ENCODE measurements at regions not wholly inside any gene's neighbourhood (a gene's known extent, or its start where the extent isn't known, plus 50 kb on each side); places are given as distances from the start of the nearest gene placed in this dataset.
A peak's percentile ranks its signal among the peaks of the same experiment; 100 is the strongest.

GRCh38 chr12:77777274-77777673, 53.4 kb upstream of the NAV3 start:
- no peak for DNase-seq (ENCODE audit: low read depth in 2 of 2)

GRCh38 chr12:77774761-77775160, 55.9 kb upstream of the NAV3 start:
- DNase-seq (ENCODE audit: low read depth in 2 of 2) = no peak

- DNase-seq (ENCODE audit: low read depth in 2 of 2) = no peak
These were observed 57.9 kb upstream of the NAV3 start for GRCh38 chr12:77772676-77773298.

- DNase-seq (ENCODE audit: low read depth in 2 of 2) = no peak
These were observed 62.1 kb upstream of the NAV3 start for GRCh38 chr12:77768558-77768957.

GRCh38 chr12:77767756-77768343, 62.8 kb upstream of the NAV3 start:
- DNase-seq (ENCODE audit: low read depth in 2 of 2) = no peak

- no peak for DNase-seq (ENCODE audit: low read depth in 2 of 2)
These were observed 63.4 kb upstream of the NAV3 start for GRCh38 chr12:77767335-77767734.

- DNase-seq (ENCODE audit: low read depth in 2 of 2) = no peak
These were observed 64.5 kb upstream of the NAV3 start for GRCh38 chr12:77766224-77766623.

GRCh38 chr12:77761286-77761685, 69.4 kb upstream of the NAV3 start:
- no peak for DNase-seq (ENCODE audit: low read depth in 2 of 2)

GRCh38 chr12:77760271-77761025, 70.2 kb upstream of the NAV3 start:
- DNase-seq (ENCODE audit: low read depth in 2 of 2) = no peak

- no peak for DNase-seq (ENCODE audit: low read depth in 2 of 2)
These were observed 76.6 kb upstream of the NAV3 start for GRCh38 chr12:77754086-77754485.

- peak; percentile 67 to 77 for DNase-seq (ENCODE audit: low read depth in 2 of 2)
These were observed 78.8 kb upstream of the NAV3 start for GRCh38 chr12:77751939-77752338.

- DNase-seq (ENCODE audit: low read depth in 2 of 2) = no peak
These were observed 84.6 kb upstream of the NAV3 start for GRCh38 chr12:77746096-77746495.

GRCh38 chr12:77745624-77746023, 85.1 kb upstream of the NAV3 start:
- DNase-seq (ENCODE audit: low read depth in 2 of 2) = no peak

- DNase-seq (ENCODE audit: low read depth in 2 of 2) = no peak
These were observed 88.1 kb upstream of the NAV3 start for GRCh38 chr12:77742631-77743030.

- no peak for DNase-seq (ENCODE audit: low read depth in 2 of 2)
These were observed 88.6 kb upstream of the NAV3 start for GRCh38 chr12:77741974-77742517.

- DNase-seq (ENCODE audit: low read depth in 2 of 2) = no peak
These were observed 94.3 kb upstream of the NAV3 start for GRCh38 chr12:77736219-77736965.

- DNase-seq (ENCODE audit: low read depth in 2 of 2) = peak; percentile 69 to 73
These were observed 96.3 kb upstream of the NAV3 start for GRCh38 chr12:77734214-77734883.

GRCh38 chr12:77728018-77728417, 102.7 kb upstream of the NAV3 start:
- DNase-seq (ENCODE audit: low read depth in 2 of 2) = no peak

- DNase-seq (ENCODE audit: low read depth in 2 of 2) = no peak
These were observed 103.2 kb upstream of the NAV3 start for GRCh38 chr12:77727442-77728001.

- DNase-seq (ENCODE audit: low read depth in 2 of 2) = peak; percentile 39 to 42
These were observed 105.1 kb upstream of the NAV3 start for GRCh38 chr12:77725611-77726010.

GRCh38 chr12:77724367-77724957, 106.2 kb upstream of the NAV3 start:
- DNase-seq (ENCODE audit: low read depth in 2 of 2) = peak in 1 of 2 experiments; percentile 32

Data from fibroblast of skin of left quadriceps (primary cell).